CD4-positive, alpha-beta T cell (primary cell): ENCODE measurements at regions not wholly inside any gene's neighbourhood (a gene's known extent, or its start where the extent isn't known, plus 50 kb on each side); places are given as distances from the start of the nearest gene placed in this dataset.
"Not testable (repeated sequence)": the region's sequence is repeated elsewhere in the genome, so short reads cannot be mapped to it uniquely, and the experiment has no call there.

Experiments used
- ATAC-seq: fragments of 200-7000 bp; cut with Tn5 transposase; one replicate; pipeline ENCODE4 v1.10.0; 2022; ENCODE audit warnings: mild to moderate bottlenecking; ENCODE audit not compliant: poor library complexity
- CTCF ChIA-PET: fragments of 350-600 bp; sonication (Branson Sonifier 250); formaldehyde crosslinking; loops from one replicate; lab custom pipeline; 2021; ENCODE audit warnings: antibody characterized with exemption, inconsistent platforms; lab: Charles Lee
- POLR2A ChIA-PET: fragments of 350-600 bp; sonication (Branson Sonifier 250); formaldehyde crosslinking; loops from one replicate; lab custom pipeline; 2021; ENCODE audit warnings: antibody characterized with exemption, inconsistent platforms; lab: Charles Lee
- DNase-seq, 14 experiments: peaks; one replicate each; pipeline ENCODE4 v3.0.0-alpha.2; 2013 to 2020; ENCODE audit warnings: mixed read lengths in 2 of 14
- H3K27ac ChIP-seq, 2 donors: one replicate each; pipeline versions ENCODE4 v1.5.1 to v1.7.0; 2013; ENCODE audit warnings: low read length in 2 of 2, low read depth in 1 of 2, mild to moderate bottlenecking in 1 of 2
- H3K27me3 ChIP-seq, 2 experiments: 1 replicate in 1 of 2; 2 replicates in 1 of 2; pipeline versions ENCODE4 v1.6.1 to v1.7.0; 2013; ENCODE audit warnings: low read length in 2 of 2, control low read depth in 1 of 2, mild to moderate bottlenecking in 1 of 2, moderate library complexity in 1 of 2; ENCODE audit not compliant: insufficient read depth in 2 of 2, control insufficient read depth in 1 of 2
- H3K36me3 ChIP-seq: one replicate; pipeline ENCODE4 v1.6.1; 2013; ENCODE audit warnings: low read length, control low read depth; ENCODE audit not compliant: insufficient read depth
- H3K4me1 ChIP-seq: one replicate; pipeline ENCODE4 v1.6.1; 2013; ENCODE audit warnings: low read length, control low read depth; ENCODE audit not compliant: insufficient read depth
- H3K4me3 ChIP-seq: one replicate; pipeline ENCODE4 v1.5.1; 2013; ENCODE audit warnings: mild to moderate bottlenecking, low read length, moderate library complexity
- H3K9me3 ChIP-seq, 2 experiments: 1 replicate in 1 of 2; 2 replicates in 1 of 2; pipeline versions ENCODE4 v1.6.1 to v1.7.0; 2013; ENCODE audit warnings: low read length in 2 of 2, mild to moderate bottlenecking in 2 of 2, control low read depth in 1 of 2, moderate library complexity in 1 of 2; ENCODE audit not compliant: control insufficient read depth in 1 of 2, insufficient read depth in 1 of 2
- H3K27ac Mint-ChIP-seq: one replicate; pipeline ENCODE4 v1.8.0; 2020; ENCODE audit warnings: mixed read lengths
- H3K27me3 Mint-ChIP-seq: one replicate; pipeline ENCODE4 v1.8.0; 2021; ENCODE audit warnings: mixed read lengths
- H3K36me3 Mint-ChIP-seq: one replicate; pipeline ENCODE4 v1.8.0; 2021; ENCODE audit warnings: low read depth, mixed read lengths
- H3K4me1 Mint-ChIP-seq: one replicate; pipeline ENCODE4 v1.8.0; 2021; ENCODE audit warnings: low read depth, mixed read lengths
- H3K4me3 Mint-ChIP-seq: one replicate; pipeline ENCODE4 v1.8.0; 2020; ENCODE audit warnings: mild to moderate bottlenecking, mixed read lengths
- H3K9me3 Mint-ChIP-seq: one replicate; pipeline ENCODE4 v1.8.0; 2020; ENCODE audit warnings: mixed read lengths
- CTCF ChIP-seq: fragments of 200-600 bp; IDR thresholded peaks from one replicate; pipeline ENCODE4 v1.8.0; 2022; ENCODE audit warnings: antibody characterized with exemption, mild to moderate bottlenecking
- intact Hi-C, 2 experiments: fragments of 100-400 bp; cut with DNase I in 1 of 2; cut with micrococcal nuclease in 1 of 2; formaldehyde crosslinking; loops; one replicate each; pipeline versions ENCODE4 v1.15.1 to v1.9.0; 2023 to 2025; cut with DNase I, micrococcal nuclease

GRCh38 chr12:115296613-115297198, 612.7 kb upstream of the TBX3 start:
- intact Hi-C loops, result no loop called here
- ATAC-seq, result no peak

DNA sequence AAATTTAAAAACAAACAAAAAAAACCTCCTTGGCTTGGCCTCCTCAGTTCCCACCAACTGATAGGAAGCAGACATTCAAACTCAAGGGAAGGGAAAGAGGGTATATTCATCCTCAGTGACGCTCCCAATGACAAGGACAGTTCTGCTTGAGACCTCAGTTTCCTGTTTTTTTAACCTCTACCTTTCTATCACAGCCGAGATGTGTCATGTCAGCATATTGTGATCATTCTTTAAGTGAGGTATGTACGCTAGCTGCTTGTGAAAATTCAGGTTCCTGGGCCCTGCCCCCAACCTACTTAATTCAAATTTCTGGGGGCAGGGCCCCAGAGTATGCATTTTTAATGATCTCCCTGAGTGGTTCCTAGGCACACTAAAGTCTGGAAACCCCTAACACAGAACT, 611.9 kb upstream of the TBX3 start:
- intact Hi-C loops, result no loop called here
- Histone ChIP-seq H3K4me3 (no peak overlapping the region), H3K36me3 (no peaks in the 10 kb centered on the region), H3K27ac (no peak overlapping the region), H3K27me3 (no peaks in the 10 kb centered on the region), H3K9me3 (peaks cover 0 to 6% of the 10 kb centered on the region in 2 experiments), H3K4me1 (no peaks in the 10 kb centered on the region)
- ChIA-PET POLR2A (no interaction called here), CTCF (no interaction called here)
- peaks cover 11% of the 10 kb centered on the region for H3K9me3 Mint-ChIP-seq
- no peak overlapping the region for H3K4me3 Mint-ChIP-seq
- no peaks in the 10 kb centered on the region for H3K4me1 Mint-ChIP-seq
- no peak for TF ChIP-seq CTCF
- no peak for DNase-seq
- no peaks in the 10 kb centered on the region for H3K36me3 Mint-ChIP-seq
- ATAC-seq, result no peak
- no peaks in the 10 kb centered on the region for H3K27me3 Mint-ChIP-seq
- no peak overlapping the region for H3K27ac Mint-ChIP-seq

More at GRCh38 chr12:115296613-115297198, 612.7 kb upstream of the TBX3 start:
- Mint-ChIP-seq H3K9me3 (peaks cover 18% of the 10 kb centered on the region), H3K4me1 (no peaks in the 10 kb centered on the region), H3K27ac (no peak overlapping the region), H3K4me3 (no peak overlapping the region), H3K27me3 (no peaks in the 10 kb centered on the region), H3K36me3 (no peaks in the 10 kb centered on the region)
- Histone ChIP-seq H3K27ac (no peak overlapping the region), H3K36me3 (no peaks in the 10 kb centered on the region), H3K4me1 (no peaks in the 10 kb centered on the region), H3K4me3 (no peak overlapping the region), H3K27me3 (no peaks in the 10 kb centered on the region), H3K9me3 (peaks cover 0 to 6% of the 10 kb centered on the region in 2 experiments)
- POLR2A ChIA-PET, result no interaction called here
- TF ChIP-seq CTCF, result no peak
- DNase-seq, result no peak
- CTCF ChIA-PET, result no interaction called here

GRCh38 chr12:115294453-115295133, 610.6 kb upstream of the TBX3 start:
- H3K27me3 ChIP-seq, result no peaks in the 10 kb centered on the region
- H3K27ac Mint-ChIP-seq, result no peak overlapping the region
- no peaks in the 10 kb centered on the region for H3K4me1 ChIP-seq
- ChIA-PET POLR2A (no interaction called here), CTCF (interaction anchor here (0.7 kb wide), 1 partner anchor 73 kb away, joined by 3 read pairs; no protein-coding TSS in a partner anchor)
- TF ChIP-seq CTCF, result no peak
- no peaks in the 10 kb centered on the region for H3K27me3 Mint-ChIP-seq
- H3K9me3 ChIP-seq, result peaks cover 0 to 2% of the 10 kb centered on the region in 2 experiments
- no peak overlapping the region for H3K27ac ChIP-seq
- DNase-seq, result no peak
- H3K36me3 Mint-ChIP-seq, result no peaks in the 10 kb centered on the region
- no peaks in the 10 kb centered on the region for H3K36me3 ChIP-seq
- H3K4me3 ChIP-seq, result no peak overlapping the region
- H3K4me1 Mint-ChIP-seq, result no peaks in the 10 kb centered on the region
- no peak overlapping the region for H3K4me3 Mint-ChIP-seq
- no peak for ATAC-seq
- H3K9me3 Mint-ChIP-seq, result peaks cover 11% of the 10 kb centered on the region
- intact Hi-C loops, result no loop called here

- ATAC-seq, H3K27ac ChIP-seq, H3K9me3 ChIP-seq, H3K9me3 Mint-ChIP-seq, H3K36me3 ChIP-seq, H3K27me3 ChIP-seq, intact Hi-C loops, H3K4me1 ChIP-seq, DNase-seq, H3K27me3 Mint-ChIP-seq, H3K4me1 Mint-ChIP-seq, H3K27ac Mint-ChIP-seq, H3K4me3 ChIP-seq, POLR2A ChIA-PET, CTCF ChIA-PET, H3K36me3 Mint-ChIP-seq, H3K4me3 Mint-ChIP-seq: not testable (repeated sequence)
Observed at GRCh38 chr12:115285429-115285828, 601.5 kb upstream of the TBX3 start.
